IgD-negative memory B cell (primary cell): ENCODE measurements at regions not wholly inside any gene's neighbourhood (a gene's known extent, or its start where the extent isn't known, plus 50 kb on each side); places are given as distances from the start of the nearest gene placed in this dataset.
"Not testable (repeated sequence)": the region's sequence is repeated elsewhere in the genome, so short reads cannot be mapped to it uniquely, and the experiment has no call there.

Source experiments
- H3K27ac Mint-ChIP-seq, 3 donors: one replicate each; pipeline ENCODE4 v1.8.0; 2020 to 2022; ENCODE audit warnings: mild to moderate bottlenecking in 3 of 3, mixed read lengths in 3 of 3, moderate library complexity in 1 of 3
- H3K27me3 Mint-ChIP-seq: one replicate; pipeline ENCODE4 v1.8.0; 2021; ENCODE audit warnings: mixed read lengths
- H3K36me3 Mint-ChIP-seq: one replicate; pipeline ENCODE4 v1.8.0; 2020; ENCODE audit warnings: mild to moderate bottlenecking, mixed read lengths
- H3K4me1 Mint-ChIP-seq, 3 donors: one replicate each; pipeline ENCODE4 v1.8.0; 2020 to 2022; ENCODE audit warnings: mixed read lengths in 3 of 3, mild to moderate bottlenecking in 1 of 3
- H3K4me3 Mint-ChIP-seq, 4 donors: one replicate each; pipeline ENCODE4 v1.8.0; 2020 to 2022; ENCODE audit warnings: mild to moderate bottlenecking in 4 of 4, mixed read lengths in 4 of 4, moderate library complexity in 3 of 4
- H3K9me3 Mint-ChIP-seq, 3 donors: one replicate each; pipeline ENCODE4 v1.8.0; 2020 to 2021; ENCODE audit warnings: mixed read lengths in 3 of 3, mild to moderate bottlenecking in 1 of 3

DNA sequence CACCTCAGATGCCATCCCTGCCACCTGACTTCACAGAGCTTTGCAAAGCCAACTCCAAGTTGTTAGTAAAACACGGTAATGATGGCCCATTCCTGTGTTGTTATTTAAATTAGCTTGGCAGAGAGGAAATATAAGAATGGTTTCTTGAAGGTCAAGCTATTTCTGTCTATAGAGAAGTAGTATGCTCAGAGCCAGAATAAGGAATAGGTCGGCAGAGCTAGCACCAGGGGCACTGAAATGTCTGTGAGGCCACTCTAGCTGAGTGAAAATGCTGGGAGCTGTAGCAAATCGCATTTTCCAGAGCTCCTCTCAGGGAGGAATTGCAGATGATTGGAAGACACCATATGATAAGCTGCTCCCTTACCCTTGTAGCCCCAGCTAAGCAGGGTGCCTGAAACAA, 615.4 kb upstream of the NR3C2 start:
- Mint-ChIP-seq H3K4me1 (no peaks in the 10 kb centered on the region), H3K4me3 (no peak overlapping the region), H3K36me3 (no peaks in the 10 kb centered on the region), H3K27me3 (no peaks in the 10 kb centered on the region), H3K9me3 (peaks cover 0 to 1% (median 0%) of the 10 kb centered on the region in 3 donors), H3K27ac (no peak overlapping the region)

GRCh38 chr4:149056615-149057014, 614.4 kb upstream of the NR3C2 start:
- H3K9me3 Mint-ChIP-seq: peaks cover 0 to 1% (median 0%) of the 10 kb centered on the region in 3 donors

DNA sequence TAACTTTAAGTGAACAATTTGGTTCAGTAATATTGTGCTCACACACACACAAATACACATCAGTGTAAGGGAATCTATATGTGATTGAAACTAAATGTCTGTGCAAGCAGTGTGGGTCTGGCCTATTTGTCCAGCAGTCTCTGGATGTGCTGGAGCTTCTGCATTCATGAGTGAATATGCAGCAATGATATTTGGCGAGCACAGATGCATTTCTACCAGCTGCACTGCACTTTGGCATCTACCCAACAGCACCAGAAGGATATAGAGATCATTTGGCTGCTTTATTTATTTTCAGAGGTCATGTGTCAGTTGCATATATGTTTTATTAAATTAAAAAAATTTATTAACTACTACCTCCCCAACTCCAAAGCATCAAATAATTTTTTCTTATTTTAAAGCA, 613.4 kb upstream of the NR3C2 start:
- H3K36me3 Mint-ChIP-seq: no peaks in the 10 kb centered on the region
- H3K27me3 Mint-ChIP-seq: no peaks in the 10 kb centered on the region

More at GRCh38 chr4:149056615-149057014, 614.4 kb upstream of the NR3C2 start:
- H3K36me3 Mint-ChIP-seq: no peaks in the 10 kb centered on the region
- H3K27ac Mint-ChIP-seq: no peak overlapping the region
- no peaks in the 10 kb centered on the region for H3K27me3 Mint-ChIP-seq
- H3K4me3 Mint-ChIP-seq: no peak overlapping the region
- no peaks in the 10 kb centered on the region for H3K4me1 Mint-ChIP-seq

GRCh38 chr4:149050840-149051239, 608.6 kb upstream of the NR3C2 start:
- Mint-ChIP-seq H3K4me3 (no peak overlapping the region), H3K27me3 (no peaks in the 10 kb centered on the region), H3K27ac (no peak overlapping the region), H3K36me3 (no peaks in the 10 kb centered on the region), H3K9me3 (peaks cover 0 to 5% (median 2%) of the 10 kb centered on the region in 3 donors), H3K4me1 (no peaks in the 10 kb centered on the region)

More for the DNA sequence above, 613.4 kb upstream of the NR3C2 start:
- Mint-ChIP-seq H3K4me3 (no peak overlapping the region), H3K4me1 (no peaks in the 10 kb centered on the region), H3K27ac (no peak overlapping the region), H3K9me3 (peaks cover 0 to 2% (median 1%) of the 10 kb centered on the region in 3 donors)

GRCh38 chr4:149048451-149049143, 606.4 kb upstream of the NR3C2 start:
- Mint-ChIP-seq H3K27me3 (no peaks in the 10 kb centered on the region), H3K4me3 (no peak overlapping the region), H3K4me1 (no peaks in the 10 kb centered on the region), H3K9me3 (peaks cover 0 to 5% (median 2%) of the 10 kb centered on the region in 3 donors), H3K36me3 (no peaks in the 10 kb centered on the region), H3K27ac (no peak overlapping the region)

DNA sequence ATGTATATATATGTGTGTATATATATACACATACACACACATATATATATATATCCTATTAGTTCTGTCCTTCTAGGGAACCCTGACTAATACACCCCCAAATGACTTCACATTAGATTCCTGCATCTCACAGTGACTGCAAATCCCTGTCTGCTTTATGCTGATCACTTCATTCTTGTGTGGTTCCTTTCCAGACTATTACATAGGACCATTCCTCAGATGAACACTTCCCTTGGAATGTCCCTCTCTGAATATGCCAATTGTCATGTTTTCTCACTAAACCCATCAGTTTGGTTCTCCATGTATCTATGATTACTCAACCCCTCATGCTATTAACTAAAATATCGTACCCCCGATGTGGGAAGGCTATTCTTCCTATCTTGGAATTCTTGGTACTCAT, 605.2 kb upstream of the NR3C2 start:
- peaks cover 0 to 5% (median 2%) of the 10 kb centered on the region in 3 donors for H3K9me3 Mint-ChIP-seq
- H3K27ac Mint-ChIP-seq: no peak overlapping the region
- H3K27me3 Mint-ChIP-seq: no peaks in the 10 kb centered on the region
- H3K4me1 Mint-ChIP-seq: no peaks in the 10 kb centered on the region
- no peak overlapping the region for H3K4me3 Mint-ChIP-seq
- no peaks in the 10 kb centered on the region for H3K36me3 Mint-ChIP-seq

- Mint-ChIP-seq H3K27ac (no peak overlapping the region), H3K36me3 (no peaks in the 10 kb centered on the region), H3K9me3 (peaks cover 0 to 6% (median 2%) of the 10 kb centered on the region in 3 donors), H3K4me1 (no peaks in the 10 kb centered on the region), H3K4me3 (no peak overlapping the region), H3K27me3 (no peaks in the 10 kb centered on the region)
Observed at GRCh38 chr4:149045731-149046130, 603.5 kb upstream of the NR3C2 start.

DNA sequence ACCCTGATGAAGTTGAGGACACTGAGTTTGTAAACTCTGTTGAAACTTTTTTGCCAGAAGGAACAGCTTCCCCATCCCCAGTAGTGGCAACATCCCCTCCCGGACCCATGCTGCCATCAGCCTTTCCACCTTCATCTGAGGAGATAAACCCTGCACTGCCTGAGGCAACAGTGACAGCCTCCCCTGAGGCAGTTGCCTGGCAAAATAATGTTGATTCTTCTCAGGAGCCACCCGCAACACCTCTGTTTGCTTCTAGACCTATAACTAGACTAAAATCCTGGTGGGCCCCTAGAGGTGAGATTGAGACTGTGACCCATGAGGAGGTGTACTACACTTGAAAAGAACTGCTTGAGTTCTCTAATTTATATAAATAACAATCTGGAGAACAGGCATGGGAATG, 597.6 kb upstream of the NR3C2 start:
- not testable (repeated sequence) for H3K4me1 Mint-ChIP-seq, H3K27ac Mint-ChIP-seq, H3K9me3 Mint-ChIP-seq, H3K4me3 Mint-ChIP-seq, H3K36me3 Mint-ChIP-seq, H3K27me3 Mint-ChIP-seq

- Mint-ChIP-seq H3K4me1 (peaks cover 0 to 3% (median 0%) of the 10 kb centered on the region in 3 donors), H3K27me3 (no peaks in the 10 kb centered on the region), H3K9me3 (peaks cover 0 to 2% (median 0%) of the 10 kb centered on the region in 3 donors), H3K4me3 (no peak overlapping the region), H3K36me3 (no peaks in the 10 kb centered on the region), H3K27ac (no peak overlapping the region)
Observed at GRCh38 chr4:149031399-149031798, 589.2 kb upstream of the NR3C2 start.

DNA sequence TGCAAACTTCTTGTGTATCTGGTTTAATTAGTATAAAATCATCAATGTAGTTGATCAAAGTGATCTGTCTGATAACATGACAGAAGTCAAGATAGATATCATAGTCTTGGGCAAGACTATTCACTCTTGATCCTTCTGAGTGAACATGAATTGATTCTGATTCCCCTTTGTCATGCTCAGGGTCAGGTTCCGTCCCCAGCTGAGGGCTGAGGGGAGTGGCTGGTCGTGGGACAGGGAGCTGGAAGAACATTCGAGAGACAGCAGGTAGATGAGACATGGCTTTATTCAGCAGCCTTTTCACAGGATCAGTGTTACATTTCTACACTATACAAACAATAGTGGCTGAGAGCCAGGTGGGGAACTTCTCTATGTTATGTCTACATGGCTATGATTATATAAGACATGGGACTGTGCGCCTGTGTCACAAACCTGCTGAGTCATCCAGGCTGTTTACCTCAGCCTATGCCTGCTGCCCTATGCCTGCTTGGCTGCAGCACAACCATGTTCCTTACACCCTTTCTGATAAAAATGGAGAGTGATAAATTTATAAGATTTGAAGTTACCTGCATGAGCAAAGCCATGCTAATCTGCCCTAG, 586.9 kb upstream of the NR3C2 start:
- Mint-ChIP-seq H3K27me3 (no peaks in the 10 kb centered on the region), H3K4me1 (peaks cover 0 to 3% (median 0%) of the 10 kb centered on the region in 3 donors), H3K9me3 (peaks cover 0 to 2% (median 0%) of the 10 kb centered on the region in 3 donors), H3K27ac (no peak overlapping the region), H3K4me3 (no peak overlapping the region), H3K36me3 (no peaks in the 10 kb centered on the region)

GRCh38 chr4:149026696-149027095, 584.5 kb upstream of the NR3C2 start:
- H3K9me3 Mint-ChIP-seq: no peaks in the 10 kb centered on the region

GRCh38 chr4:149017002-149017734, 575.0 kb upstream of the NR3C2 start:
- Mint-ChIP-seq H3K4me1 (no peaks in the 10 kb centered on the region), H3K36me3 (peaks cover 2% of the 10 kb centered on the region), H3K4me3 (no peak overlapping the region), H3K9me3 (peaks cover 0 to 2% (median 2%) of the 10 kb centered on the region in 3 donors), H3K27ac (no peak overlapping the region), H3K27me3 (no peaks in the 10 kb centered on the region)

More at GRCh38 chr4:149026696-149027095, 584.5 kb upstream of the NR3C2 start:
- Mint-ChIP-seq H3K4me3 (no peak overlapping the region), H3K27me3 (no peaks in the 10 kb centered on the region), H3K4me1 (peaks cover 0 to 3% (median 0%) of the 10 kb centered on the region in 3 donors), H3K27ac (no peak overlapping the region), H3K36me3 (no peaks in the 10 kb centered on the region)

- H3K27ac Mint-ChIP-seq: no peak overlapping the region
- H3K4me1 Mint-ChIP-seq: no peaks in the 10 kb centered on the region
- peaks cover 0 to 2% (median 0%) of the 10 kb centered on the region in 3 donors for H3K9me3 Mint-ChIP-seq
- H3K4me3 Mint-ChIP-seq: no peak overlapping the region
- no peaks in the 10 kb centered on the region for H3K27me3 Mint-ChIP-seq
- no peaks in the 10 kb centered on the region for H3K36me3 Mint-ChIP-seq
Observed at GRCh38 chr4:149009223-149009622, 567.0 kb upstream of the NR3C2 start.

DNA sequence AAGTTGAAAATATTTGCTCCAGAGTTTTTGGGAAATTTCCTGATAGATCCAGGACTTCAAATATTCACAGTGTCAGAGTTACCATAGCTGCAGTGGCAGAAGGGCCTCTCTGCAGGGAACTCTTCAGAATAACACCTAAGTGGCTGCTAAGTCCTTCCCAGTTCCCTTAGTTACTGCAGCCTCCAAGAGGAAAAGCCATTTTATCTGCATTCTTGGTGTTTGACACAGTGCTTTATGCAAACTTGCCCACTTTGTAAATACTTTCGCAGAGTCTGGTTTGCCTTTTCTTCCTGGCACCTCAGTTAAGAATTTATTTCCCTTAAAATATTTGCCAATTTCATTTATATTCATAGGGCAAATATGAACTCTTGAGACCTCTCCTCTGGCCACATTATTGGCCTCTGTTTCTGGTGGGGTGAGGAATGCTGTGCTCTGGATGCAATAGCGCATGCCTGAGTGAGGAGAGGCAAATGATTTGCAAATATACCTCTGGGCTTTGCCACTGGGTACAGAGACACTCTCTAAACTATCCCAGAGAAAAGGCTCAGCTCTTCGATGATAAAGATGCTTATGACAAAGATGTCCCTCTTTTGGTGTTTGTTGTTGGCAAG, 566.3 kb upstream of the NR3C2 start:
- no peak overlapping the region for H3K27ac Mint-ChIP-seq
- H3K36me3 Mint-ChIP-seq: no peaks in the 10 kb centered on the region
- H3K4me1 Mint-ChIP-seq: no peaks in the 10 kb centered on the region
- peaks cover 0 to 2% (median 0%) of the 10 kb centered on the region in 3 donors for H3K9me3 Mint-ChIP-seq
- no peaks in the 10 kb centered on the region for H3K27me3 Mint-ChIP-seq
- no peak overlapping the region for H3K4me3 Mint-ChIP-seq

- no peak overlapping the region for H3K27ac Mint-ChIP-seq
- H3K36me3 Mint-ChIP-seq: no peaks in the 10 kb centered on the region
- H3K4me3 Mint-ChIP-seq: no peak overlapping the region
- no peaks in the 10 kb centered on the region for H3K27me3 Mint-ChIP-seq
- H3K4me1 Mint-ChIP-seq: no peaks in the 10 kb centered on the region
- peaks cover 0 to 1% (median 0%) of the 10 kb centered on the region in 3 donors for H3K9me3 Mint-ChIP-seq
Observed at GRCh38 chr4:149005191-149005590, 563.0 kb upstream of the NR3C2 start.
